Kidney glomerular epithelial cell (primary cell): ENCODE measurements at regions not wholly inside any gene's neighbourhood (a gene's known extent, or its start where the extent isn't known, plus 50 kb on each side); places are given as distances from the start of the nearest gene placed in this dataset.
"Not testable (repeated sequence)": the region's sequence is repeated elsewhere in the genome, so short reads cannot be mapped to it uniquely, and the experiment has no call there.

ENCODE experiments used
- DNase-seq: peaks from one replicate; lab custom pipeline; 2025; lab: John Stamatoyannopoulos, UW

- no peak for DNase-seq
Measured at GRCh38 chr6:76843054-76843822, 620.1 kb downstream of the HTR1B start.

- no peak for DNase-seq
Measured at GRCh38 chr6:76840865-76841264, 622.4 kb downstream of the HTR1B start.

- no peak for DNase-seq
Measured at GRCh38 chr6:76840041-76840745, 623.1 kb downstream of the HTR1B start.

- no peak for DNase-seq
Measured at GRCh38 chr6:76839505-76839904, 623.8 kb downstream of the HTR1B start.

GRCh38 chr6:76837564-76837963 is 625.7 kb downstream of the HTR1B start:
- DNase-seq, result no peak

- no peak for DNase-seq
Measured at GRCh38 chr6:76835695-76836094, 627.6 kb downstream of the HTR1B start.

- no peak for DNase-seq
Measured at GRCh38 chr6:76835293-76835692, 628.0 kb downstream of the HTR1B start.

GRCh38 chr6:76834399-76834798 is 628.9 kb downstream of the HTR1B start:
- no peak for DNase-seq

- DNase-seq, result no peak
Measured at GRCh38 chr6:76831299-76831698, 632.0 kb downstream of the HTR1B start.

GRCh38 chr6:76823578-76823977 is 639.7 kb downstream of the HTR1B start:
- not testable (repeated sequence) for DNase-seq

- no peak for DNase-seq
Measured at GRCh38 chr6:76818451-76818850, 644.8 kb downstream of the HTR1B start.

- DNase-seq, result no peak
Measured at GRCh38 chr6:76817429-76817828, 645.9 kb downstream of the HTR1B start.

- DNase-seq, result no peak
Measured at GRCh38 chr6:76814496-76815458, 648.5 kb downstream of the HTR1B start.

- DNase-seq, result no peak
Measured at GRCh38 chr6:76810286-76810685, 653.0 kb downstream of the HTR1B start.

GRCh38 chr6:76803038-76803580 is 660.2 kb downstream of the HTR1B start:
- no peak for DNase-seq

GRCh38 chr6:76792394-76792793 is 670.9 kb downstream of the HTR1B start:
- DNase-seq, result no peak

- no peak for DNase-seq
Measured at GRCh38 chr6:76790881-76791280, 672.4 kb downstream of the HTR1B start.

GRCh38 chr6:76790045-76790796 is 673.1 kb downstream of the HTR1B start:
- no peak for DNase-seq

- no peak for DNase-seq
Measured at GRCh38 chr6:76789580-76789979, 673.7 kb downstream of the HTR1B start.

GRCh38 chr6:76788155-76788554 is 675.1 kb downstream of the HTR1B start:
- DNase-seq, result no peak

GRCh38 chr6:76779068-76779467 is 684.2 kb downstream of the HTR1B start:
- no peak for DNase-seq
